Lung (tissue), 11 donors: ENCODE measurements at regions not wholly inside any gene's neighbourhood (a gene's known extent, or its start where the extent isn't known, plus 50 kb on each side); places are given as distances from the start of the nearest gene placed in this dataset.

Experiments
- ATAC-seq: fragments of 200-7000 bp; cut with Tn5 transposase; one replicate; pipeline ENCODE4 v1.9.1; 2020; ENCODE audit warnings: moderate number of reproducible peaks; ENCODE audit not compliant: insufficient read depth, low FRiP score
- DNase-seq, 3 donors: peaks; one replicate each; pipeline ENCODE4 v3.0.0-alpha.2; 2013 to 2017
- H3K27ac ChIP-seq, 2 donors: one replicate each; pipeline ENCODE4 v1.5.1; 2013; ENCODE audit warnings: mild to moderate bottlenecking in 2 of 2, moderate library complexity in 2 of 2, control low read depth in 1 of 2, inconsistent platforms in 1 of 2, low read depth in 1 of 2, low read length in 1 of 2
- H3K27me3 ChIP-seq, 3 donors: one replicate each; pipeline ENCODE4 v1.5.1; 2013; ENCODE audit warnings: low read length in 2 of 3; ENCODE audit not compliant: control insufficient read depth in 3 of 3, insufficient read depth in 3 of 3
- H3K36me3 ChIP-seq, 4 donors: one replicate each; pipeline ENCODE4 v1.5.1; 2013; ENCODE audit warnings: low read length in 4 of 4, mild to moderate bottlenecking in 1 of 4, moderate library complexity in 1 of 4; ENCODE audit not compliant: control insufficient read depth in 4 of 4, insufficient read depth in 4 of 4
- H3K4me1 ChIP-seq, 5 donors: one replicate each; pipeline ENCODE4 v1.5.1; 2013; ENCODE audit warnings: low read length in 5 of 5, mild to moderate bottlenecking in 2 of 5, moderate library complexity in 1 of 5; ENCODE audit not compliant: control insufficient read depth in 5 of 5, insufficient read depth in 5 of 5
- H3K4me3 ChIP-seq: one replicate; pipeline ENCODE4 v1.5.1; 2013; ENCODE audit warnings: mild to moderate bottlenecking, control low read depth, moderate library complexity
- H3K9ac ChIP-seq, 2 donors: one replicate each; pipeline ENCODE4 v1.5.1; 2013; ENCODE audit warnings: low read length in 2 of 2, control low read depth in 1 of 2; ENCODE audit not compliant: insufficient read depth in 1 of 2
- H3K9me3 ChIP-seq, 4 donors: one replicate each; pipeline ENCODE4 v1.5.1; 2013; ENCODE audit warnings: low read length in 3 of 4, mild to moderate bottlenecking in 1 of 4, moderate library complexity in 1 of 4; ENCODE audit not compliant: control insufficient read depth in 4 of 4, insufficient read depth in 3 of 4
- WGBS, 2 donors: extraction: QIAGEN DNeasy Blood & Tissue Kit; methylation state at CpG; one replicate each; pipeline ENCODE4 v1.1.7; 2013; 5-methylcytosine and 5-hydroxymethylcytosine counted together
- TF ChIP-seq, protein P1 (sequence below): IDR thresholded peaks from 2 replicates; pipeline ENCODE4 v1.5.1; 2012; ENCODE audit warnings: mild to moderate bottlenecking; ENCODE audit errors: control extremely low read depth, extremely low read depth
- donor health status: control.
- donor health status: control.
- donor health status: Bipolar disorder and iron deficiency.
- donor health status: healthy.
- donor health status: DM: yes; HTN: yes; CAD: no.

DNA sequence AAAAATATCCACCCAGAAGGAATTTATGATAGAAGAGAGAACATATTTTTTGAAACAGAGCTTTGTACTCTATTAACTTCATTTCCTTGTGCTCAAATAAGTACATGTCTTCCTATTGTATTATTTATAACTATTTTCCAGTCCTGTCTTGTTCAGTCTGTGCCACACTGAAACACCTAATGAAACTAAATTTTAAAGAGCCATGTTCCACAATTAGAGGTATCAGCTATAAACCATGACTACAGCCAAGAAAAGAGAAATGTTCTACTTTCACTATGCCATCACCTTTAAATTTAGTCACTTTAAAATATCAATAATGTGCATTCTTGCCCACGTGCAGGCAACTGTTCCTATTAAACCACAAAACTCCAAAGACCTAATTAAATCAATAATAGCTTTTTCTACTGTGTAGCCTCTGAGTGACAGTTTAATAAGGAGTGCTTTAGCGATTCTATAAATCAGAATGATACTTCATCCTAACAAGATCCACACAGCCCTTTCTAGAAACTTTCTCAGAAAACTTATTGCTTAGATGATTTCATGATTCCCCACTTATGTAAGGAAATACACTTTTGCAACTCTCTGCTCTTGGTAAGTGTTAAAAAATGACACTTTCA lies 404.9 kb upstream of the CHRM3 start:
- ATAC-seq = no peak
- Histone ChIP-seq H3K4me1 (no peaks in the 10 kb centered on the region), H3K27me3 (no peaks in the 10 kb centered on the region), H3K9me3 (no peaks in the 10 kb centered on the region), H3K9ac (no peak overlapping the region), H3K4me3 (no peak overlapping the region), H3K36me3 (no peaks in the 10 kb centered on the region), H3K27ac (no peak overlapping the region)
- DNase-seq = no peak
- TF ChIP-seq, protein P1, sequence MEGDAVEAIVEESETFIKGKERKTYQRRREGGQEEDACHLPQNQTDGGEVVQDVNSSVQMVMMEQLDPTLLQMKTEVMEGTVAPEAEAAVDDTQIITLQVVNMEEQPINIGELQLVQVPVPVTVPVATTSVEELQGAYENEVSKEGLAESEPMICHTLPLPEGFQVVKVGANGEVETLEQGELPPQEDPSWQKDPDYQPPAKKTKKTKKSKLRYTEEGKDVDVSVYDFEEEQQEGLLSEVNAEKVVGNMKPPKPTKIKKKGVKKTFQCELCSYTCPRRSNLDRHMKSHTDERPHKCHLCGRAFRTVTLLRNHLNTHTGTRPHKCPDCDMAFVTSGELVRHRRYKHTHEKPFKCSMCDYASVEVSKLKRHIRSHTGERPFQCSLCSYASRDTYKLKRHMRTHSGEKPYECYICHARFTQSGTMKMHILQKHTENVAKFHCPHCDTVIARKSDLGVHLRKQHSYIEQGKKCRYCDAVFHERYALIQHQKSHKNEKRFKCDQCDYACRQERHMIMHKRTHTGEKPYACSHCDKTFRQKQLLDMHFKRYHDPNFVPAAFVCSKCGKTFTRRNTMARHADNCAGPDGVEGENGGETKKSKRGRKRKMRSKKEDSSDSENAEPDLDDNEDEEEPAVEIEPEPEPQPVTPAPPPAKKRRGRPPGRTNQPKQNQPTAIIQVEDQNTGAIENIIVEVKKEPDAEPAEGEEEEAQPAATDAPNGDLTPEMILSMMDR = no peak
- WGBS, 2 donors = 64 to 78% methylated on average over 2 of the region's 2 CpGs

DNA sequence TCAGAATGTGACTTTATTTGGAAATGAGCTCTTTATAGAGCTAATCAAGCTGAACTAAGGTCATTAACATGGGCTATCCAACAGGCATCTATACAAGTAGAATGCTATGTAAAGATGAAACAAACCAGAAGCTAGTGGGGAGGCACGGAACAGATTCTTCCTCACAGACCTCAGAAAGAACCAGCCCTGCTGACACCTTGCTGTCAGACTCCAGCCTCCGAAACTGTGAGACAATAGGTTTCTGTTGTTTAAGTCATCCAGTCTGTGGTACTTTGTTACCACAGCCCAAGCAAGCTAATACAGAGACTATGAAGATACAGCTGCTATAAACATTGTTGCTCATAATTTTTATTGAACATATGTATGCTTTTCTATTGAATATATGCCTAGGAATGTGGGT lies 406.3 kb upstream of the CHRM3 start:
- DNase-seq = no peak
- Histone ChIP-seq H3K36me3 (no peaks in the 10 kb centered on the region), H3K27ac (no peak overlapping the region), H3K4me1 (no peaks in the 10 kb centered on the region), H3K4me3 (no peak overlapping the region), H3K27me3 (no peaks in the 10 kb centered on the region), H3K9me3 (no peaks in the 10 kb centered on the region), H3K9ac (no peak overlapping the region)
- WGBS, 2 donors = 91 to 93% methylated on average over 2 of the region's 2 CpGs
- TF ChIP-seq, protein P1 = no peak
- ATAC-seq = no peak

DNA sequence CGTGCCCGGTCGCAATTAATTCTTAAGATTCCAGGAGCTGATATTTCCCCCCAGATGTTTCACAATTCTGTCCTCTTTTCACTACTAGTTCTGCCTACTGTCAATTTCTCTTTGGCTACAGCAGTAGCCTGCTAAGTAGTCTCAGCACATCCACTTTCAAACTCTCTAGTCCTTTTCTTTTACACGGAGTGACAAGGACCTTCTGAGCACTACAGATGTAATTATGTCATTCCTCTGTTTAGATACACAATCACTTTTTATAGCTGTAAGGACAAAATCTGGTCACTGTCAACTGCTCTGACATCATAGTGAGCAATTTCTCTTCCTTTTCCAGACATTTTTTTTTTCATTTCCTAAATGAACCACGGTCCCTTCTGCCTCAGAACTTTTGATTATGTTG lies 421.7 kb upstream of the CHRM3 start:
- TF ChIP-seq, protein P1 = no peak
- H3K9me3 ChIP-seq = no peaks in the 10 kb centered on the region
- no peaks in the 10 kb centered on the region for H3K4me1 ChIP-seq
- ATAC-seq = no peak
- 66 to 71% methylated on average over 5 of the region's 5 CpGs for WGBS, 2 donors
- no peak for DNase-seq
- no peak overlapping the region for H3K4me3 ChIP-seq
- no peak overlapping the region for H3K9ac ChIP-seq
- no peaks in the 10 kb centered on the region for H3K27me3 ChIP-seq
- H3K27ac ChIP-seq = no peak overlapping the region
- H3K36me3 ChIP-seq = no peaks in the 10 kb centered on the region

DNA sequence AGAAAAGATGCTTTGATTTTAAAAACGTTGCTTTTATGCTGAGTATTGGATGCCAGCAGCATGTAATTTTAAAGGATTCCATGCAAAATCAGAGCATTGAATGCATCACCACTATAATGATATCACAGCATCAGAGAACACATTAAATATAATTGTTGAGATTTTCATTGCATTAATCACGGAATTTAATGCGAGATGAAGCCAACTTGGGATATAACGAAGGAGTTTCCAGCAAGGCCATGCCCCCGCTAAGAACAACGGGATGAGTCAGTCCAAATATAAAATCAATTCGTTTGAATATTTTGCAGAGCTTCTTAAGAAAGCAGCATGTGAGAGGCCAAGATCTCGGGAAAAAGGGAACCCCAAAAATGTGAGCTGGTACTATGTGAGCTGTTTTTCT lies 423.4 kb upstream of the CHRM3 start:
- Histone ChIP-seq H3K4me3 (no peak overlapping the region), H3K36me3 (no peaks in the 10 kb centered on the region), H3K9ac (no peak overlapping the region), H3K9me3 (no peaks in the 10 kb centered on the region), H3K4me1 (no peaks in the 10 kb centered on the region), H3K27ac (no peak overlapping the region), H3K27me3 (no peaks in the 10 kb centered on the region)
- no peak for ATAC-seq
- 89 to 94% methylated on average over 8 of the region's 8 CpGs for WGBS, 2 donors
- no peak for DNase-seq
- TF ChIP-seq, protein P1 = no peak
